Type B pancreatic cell (in vitro differentiated cells): ENCODE measurements at regions not wholly inside any gene's neighbourhood (a gene's known extent, or its start where the extent isn't known, plus 50 kb on each side); places are given as distances from the start of the nearest gene placed in this dataset.

ENCODE experiments used
- DNase-seq: peaks from one replicate; pipeline ENCODE4 v3.0.0; 2021; ENCODE audit warnings: mixed read lengths; ENCODE audit not compliant: unreplicated experiment; ENCODE audit errors: extremely low spot score
- H3K27ac Mint-ChIP-seq: 2 replicates; pipeline ENCODE4 v1.8.0; 2021; ENCODE audit warnings: mild to moderate bottlenecking, mixed read lengths
- H3K27me3 Mint-ChIP-seq: 2 replicates; pipeline ENCODE4 v1.8.0; 2021; ENCODE audit warnings: mixed read lengths
- H3K36me3 Mint-ChIP-seq: 2 replicates; pipeline ENCODE4 v1.8.0; 2021; ENCODE audit warnings: mixed read lengths
- H3K4me1 Mint-ChIP-seq: one replicate; pipeline ENCODE4 v1.8.0; 2021; ENCODE audit warnings: mixed read lengths; ENCODE audit not compliant: unreplicated experiment
- H3K4me3 Mint-ChIP-seq: 2 replicates; pipeline ENCODE4 v1.8.0; 2021; ENCODE audit warnings: mild to moderate bottlenecking, mixed read lengths
- H3K9me3 Mint-ChIP-seq: 2 replicates; pipeline ENCODE4 v1.8.0; 2021; ENCODE audit warnings: mixed read lengths
- CTCF ChIP-seq: fragments of 200-600 bp; sonication (generic); conservative IDR thresholded peaks from 2 replicates; pipeline ENCODE4 v1.5.0; 2021; ENCODE audit warnings: antibody characterized with exemption, mild to moderate bottlenecking

DNA sequence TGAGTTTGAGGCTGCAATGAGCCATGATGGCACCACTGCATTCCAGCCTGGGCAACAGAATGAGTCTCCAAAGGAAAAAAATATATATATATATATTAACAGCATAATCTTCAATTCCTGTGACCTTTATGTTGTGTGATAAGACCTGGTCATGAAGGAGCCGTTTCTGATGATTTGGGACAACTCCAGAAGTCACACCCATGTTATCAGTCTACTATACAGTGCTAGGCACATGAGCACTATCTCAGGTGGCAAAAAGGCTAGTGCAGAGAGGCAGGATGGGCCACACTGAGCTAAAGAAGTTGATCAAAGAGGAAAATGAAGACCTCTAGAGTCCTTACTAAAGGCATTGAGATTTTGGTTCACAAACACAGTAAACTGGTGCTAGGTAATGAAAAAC is 205.0 kb upstream of the RAD23B start:
- no peaks in the 10 kb centered on the region for H3K9me3 Mint-ChIP-seq
- H3K4me3 Mint-ChIP-seq: no peak overlapping the region
- H3K27me3 Mint-ChIP-seq: no peaks in the 10 kb centered on the region
- no peak overlapping the region for H3K27ac Mint-ChIP-seq
- TF ChIP-seq CTCF: no peak
- no peak for DNase-seq
- no peaks in the 10 kb centered on the region for H3K36me3 Mint-ChIP-seq
- H3K4me1 Mint-ChIP-seq: no peaks in the 10 kb centered on the region

DNA sequence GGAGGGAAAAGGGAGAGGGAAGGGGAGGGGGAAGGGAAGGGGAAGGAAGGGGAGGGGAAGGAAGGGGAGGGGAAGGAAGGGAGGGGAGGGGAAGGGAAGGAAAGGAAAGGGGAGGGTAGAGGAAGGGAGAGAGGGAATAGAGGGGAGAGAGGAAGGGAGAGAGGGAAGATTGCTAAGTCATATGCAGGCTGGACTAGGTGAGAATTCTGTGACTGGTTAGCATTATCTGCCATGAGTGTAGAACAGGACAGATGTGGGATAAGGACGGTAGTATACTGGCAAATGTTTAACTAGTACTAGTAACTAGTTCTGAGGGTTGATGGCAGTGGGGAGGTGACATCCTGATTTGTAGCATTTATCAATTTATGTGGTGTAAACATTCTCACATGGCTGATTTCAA is 203.5 kb upstream of the RAD23B start:
- Mint-ChIP-seq H3K9me3 (no peaks in the 10 kb centered on the region), H3K36me3 (no peaks in the 10 kb centered on the region), H3K4me1 (no peaks in the 10 kb centered on the region), H3K4me3 (no peak overlapping the region), H3K27me3 (no peaks in the 10 kb centered on the region), H3K27ac (no peak overlapping the region)
- no peak for DNase-seq
- no peak for TF ChIP-seq CTCF

DNA sequence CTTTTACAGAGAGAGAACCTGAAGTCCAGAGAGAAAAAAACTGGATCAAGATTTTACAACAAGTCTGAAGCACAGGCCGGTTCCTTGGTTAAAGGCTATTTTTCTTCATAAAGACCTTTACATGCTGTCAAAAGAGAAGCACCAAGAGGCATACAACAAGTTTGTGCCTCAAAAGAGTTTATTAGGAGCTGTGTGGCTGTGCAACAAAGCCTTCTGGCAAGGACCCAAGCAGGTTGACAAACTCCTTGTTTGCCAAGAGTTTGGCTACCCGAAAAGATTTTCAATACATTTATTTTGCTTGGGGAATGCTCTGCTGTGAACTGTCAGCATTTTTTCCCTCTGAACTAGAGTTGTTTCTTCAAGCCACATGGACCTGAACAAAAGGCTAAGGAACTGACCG is 202.9 kb upstream of the RAD23B start:
- Mint-ChIP-seq H3K4me3 (no peak overlapping the region), H3K4me1 (no peaks in the 10 kb centered on the region), H3K27ac (no peak overlapping the region), H3K27me3 (no peaks in the 10 kb centered on the region), H3K36me3 (no peaks in the 10 kb centered on the region), H3K9me3 (no peaks in the 10 kb centered on the region)
- no peak for DNase-seq
- no peak for TF ChIP-seq CTCF

DNA sequence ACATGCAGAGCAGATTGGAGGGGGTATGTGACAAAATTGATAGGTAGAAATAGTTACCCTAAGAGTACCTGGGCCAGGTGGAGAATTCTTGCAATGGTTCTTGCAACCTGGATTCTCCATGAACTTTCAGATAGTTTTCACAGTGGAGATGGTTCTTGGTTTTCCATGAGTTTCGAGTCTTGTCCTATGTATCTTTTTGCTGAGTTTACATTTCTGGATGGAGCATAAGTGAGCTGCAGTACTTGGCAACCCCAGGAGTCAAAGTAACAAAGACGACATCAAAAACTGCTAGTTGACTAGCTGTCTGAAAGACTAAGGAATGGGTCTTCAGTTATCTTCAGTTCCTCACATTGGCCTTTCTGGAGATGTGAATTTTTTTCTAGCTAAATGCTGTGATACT is 196.6 kb upstream of the RAD23B start:
- no peaks in the 10 kb centered on the region for H3K27me3 Mint-ChIP-seq
- H3K4me1 Mint-ChIP-seq: peaks cover 4% of the 10 kb centered on the region
- no peaks in the 10 kb centered on the region for H3K9me3 Mint-ChIP-seq
- no peak overlapping the region for H3K27ac Mint-ChIP-seq
- H3K4me3 Mint-ChIP-seq: no peak overlapping the region
- no peaks in the 10 kb centered on the region for H3K36me3 Mint-ChIP-seq
- DNase-seq: no peak
- no peak for TF ChIP-seq CTCF

GRCh38 chr9:107087222-107087621 is 195.9 kb upstream of the RAD23B start:
- H3K4me1 Mint-ChIP-seq: peaks cover 4% of the 10 kb centered on the region
- no peak for TF ChIP-seq CTCF
- no peak overlapping the region for H3K27ac Mint-ChIP-seq

GRCh38 chr9:107090218-107090617 is 192.9 kb upstream of the RAD23B start:
- no peaks in the 10 kb centered on the region for H3K27me3 Mint-ChIP-seq
- H3K4me3 Mint-ChIP-seq: no peak overlapping the region
- no peaks in the 10 kb centered on the region for H3K36me3 Mint-ChIP-seq
- DNase-seq: no peak
- no peaks in the 10 kb centered on the region for H3K9me3 Mint-ChIP-seq
- H3K27ac Mint-ChIP-seq: no peak overlapping the region
- TF ChIP-seq CTCF: no peak
- peaks cover 4% of the 10 kb centered on the region for H3K4me1 Mint-ChIP-seq

More at GRCh38 chr9:107087222-107087621, 195.9 kb upstream of the RAD23B start:
- no peak overlapping the region for H3K4me3 Mint-ChIP-seq
- H3K27me3 Mint-ChIP-seq: no peaks in the 10 kb centered on the region
- H3K9me3 Mint-ChIP-seq: no peaks in the 10 kb centered on the region
- DNase-seq: no peak
- H3K36me3 Mint-ChIP-seq: no peaks in the 10 kb centered on the region
